ENCODE measurements at regions not wholly inside any gene's neighbourhood (a gene's known extent, or its start where the extent isn't known, plus 50 kb on each side); places are given as distances from the start of the nearest gene placed in this dataset.

DNA sequence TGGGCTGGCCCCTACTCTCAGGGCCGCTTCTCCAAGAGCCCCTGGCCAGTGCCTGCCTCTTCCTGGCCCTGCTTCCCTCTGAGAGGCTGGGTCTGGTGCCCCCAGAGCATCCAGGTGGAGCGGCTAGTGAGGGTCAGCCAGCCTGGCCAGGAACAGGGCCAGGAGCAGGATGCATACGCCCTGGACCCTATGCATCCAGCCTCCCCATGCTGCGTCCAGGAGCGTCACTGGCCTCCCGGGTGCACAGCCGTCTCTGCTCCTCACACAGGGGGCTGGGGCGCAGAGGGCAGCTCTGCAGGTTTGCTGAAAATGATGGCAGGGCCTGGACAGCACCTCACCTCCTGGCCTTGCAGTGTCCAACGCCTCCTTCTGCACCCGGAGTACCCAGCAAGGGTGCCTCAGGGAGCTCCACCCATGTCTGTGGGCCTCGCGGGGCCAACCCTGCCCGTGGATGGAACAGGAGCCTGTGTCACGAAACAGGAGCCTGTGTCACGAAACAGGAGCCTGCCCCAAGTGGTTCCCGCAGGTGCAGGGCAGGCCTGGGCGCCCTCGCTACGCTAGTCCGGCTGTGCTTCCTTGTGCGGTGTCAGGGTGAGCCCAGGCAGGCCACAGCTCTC is 246.2 kb upstream of the PPP2R2D start:
- TF ChIP-seq, protein P1, sequence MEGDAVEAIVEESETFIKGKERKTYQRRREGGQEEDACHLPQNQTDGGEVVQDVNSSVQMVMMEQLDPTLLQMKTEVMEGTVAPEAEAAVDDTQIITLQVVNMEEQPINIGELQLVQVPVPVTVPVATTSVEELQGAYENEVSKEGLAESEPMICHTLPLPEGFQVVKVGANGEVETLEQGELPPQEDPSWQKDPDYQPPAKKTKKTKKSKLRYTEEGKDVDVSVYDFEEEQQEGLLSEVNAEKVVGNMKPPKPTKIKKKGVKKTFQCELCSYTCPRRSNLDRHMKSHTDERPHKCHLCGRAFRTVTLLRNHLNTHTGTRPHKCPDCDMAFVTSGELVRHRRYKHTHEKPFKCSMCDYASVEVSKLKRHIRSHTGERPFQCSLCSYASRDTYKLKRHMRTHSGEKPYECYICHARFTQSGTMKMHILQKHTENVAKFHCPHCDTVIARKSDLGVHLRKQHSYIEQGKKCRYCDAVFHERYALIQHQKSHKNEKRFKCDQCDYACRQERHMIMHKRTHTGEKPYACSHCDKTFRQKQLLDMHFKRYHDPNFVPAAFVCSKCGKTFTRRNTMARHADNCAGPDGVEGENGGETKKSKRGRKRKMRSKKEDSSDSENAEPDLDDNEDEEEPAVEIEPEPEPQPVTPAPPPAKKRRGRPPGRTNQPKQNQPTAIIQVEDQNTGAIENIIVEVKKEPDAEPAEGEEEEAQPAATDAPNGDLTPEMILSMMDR (conservative IDR thresholded peaks at IDR 0.05; ENCODE audit: low read depth, low read length) = no peak
- no peak for TF ChIP-seq EZH2 (IDR thresholded peaks at IDR 0.05; ENCODE audit: borderline replicate concordance, low read depth, low read length, poor library complexity, severe bottlenecking)
